Neural progenitor cell (in vitro differentiated cells): ENCODE measurements at regions not wholly inside any gene's neighbourhood (a gene's known extent, or its start where the extent isn't known, plus 50 kb on each side); places are given as distances from the start of the nearest gene placed in this dataset.

Experiments
- EZH2 ChIP-seq: fragments of 200-600 bp; sonication (generic); IDR thresholded peaks from 2 replicates; pipeline ENCODE4 v1.6.1; 2017; ENCODE audit warnings: antibody characterized with exemption, mild to moderate bottlenecking, moderate library complexity
- TF ChIP-seq, protein P1 (sequence below): fragments of 200-600 bp; sonication (generic); IDR thresholded peaks from 2 replicates; pipeline ENCODE4 v1.5.1; 2017; ENCODE audit warnings: antibody characterized with exemption, mild to moderate bottlenecking

DNA sequence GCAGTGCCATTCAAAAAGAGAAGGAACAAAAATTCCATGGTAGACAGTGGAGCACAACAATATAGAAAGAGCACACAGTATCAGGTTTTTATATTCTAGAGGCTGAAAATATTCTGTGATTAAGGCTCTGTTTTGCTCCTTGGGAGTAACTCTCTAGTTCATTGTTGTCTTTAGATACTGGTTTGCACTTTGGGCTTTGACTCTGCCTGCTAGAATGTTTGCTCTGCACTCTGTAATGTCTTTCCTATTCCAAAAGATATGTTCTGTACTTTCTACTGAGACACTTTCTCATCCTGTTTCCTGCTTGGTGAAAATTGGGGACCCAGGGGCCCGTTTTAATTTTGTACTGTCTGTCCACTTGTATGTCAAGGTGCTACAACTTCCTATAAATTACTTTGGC lies 564.7 kb downstream of the BMP2 start:
- TF ChIP-seq EZH2, result no peak
- TF ChIP-seq, protein P1, sequence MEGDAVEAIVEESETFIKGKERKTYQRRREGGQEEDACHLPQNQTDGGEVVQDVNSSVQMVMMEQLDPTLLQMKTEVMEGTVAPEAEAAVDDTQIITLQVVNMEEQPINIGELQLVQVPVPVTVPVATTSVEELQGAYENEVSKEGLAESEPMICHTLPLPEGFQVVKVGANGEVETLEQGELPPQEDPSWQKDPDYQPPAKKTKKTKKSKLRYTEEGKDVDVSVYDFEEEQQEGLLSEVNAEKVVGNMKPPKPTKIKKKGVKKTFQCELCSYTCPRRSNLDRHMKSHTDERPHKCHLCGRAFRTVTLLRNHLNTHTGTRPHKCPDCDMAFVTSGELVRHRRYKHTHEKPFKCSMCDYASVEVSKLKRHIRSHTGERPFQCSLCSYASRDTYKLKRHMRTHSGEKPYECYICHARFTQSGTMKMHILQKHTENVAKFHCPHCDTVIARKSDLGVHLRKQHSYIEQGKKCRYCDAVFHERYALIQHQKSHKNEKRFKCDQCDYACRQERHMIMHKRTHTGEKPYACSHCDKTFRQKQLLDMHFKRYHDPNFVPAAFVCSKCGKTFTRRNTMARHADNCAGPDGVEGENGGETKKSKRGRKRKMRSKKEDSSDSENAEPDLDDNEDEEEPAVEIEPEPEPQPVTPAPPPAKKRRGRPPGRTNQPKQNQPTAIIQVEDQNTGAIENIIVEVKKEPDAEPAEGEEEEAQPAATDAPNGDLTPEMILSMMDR, result no peak
